ENCODE measurements at regions not wholly inside any gene's neighbourhood (a gene's known extent, or its start where the extent isn't known, plus 50 kb on each side); places are given as distances from the start of the nearest gene placed in this dataset.
"Not testable (repeated sequence)": the region's sequence is repeated elsewhere in the genome, so short reads cannot be mapped to it uniquely, and the experiment has no call there.

GRCh38 chr13:83151308-83151660 lies 731.0 kb downstream of the SLITRK1 start:
- no peaks in the 10 kb centered on the region for H3K4me1 ChIP-seq
- no peak for DNase-seq (ENCODE audit: low spot score)
- H3K27ac ChIP-seq: no peak overlapping the region
- no peaks in the 10 kb centered on the region for H3K27me3 ChIP-seq
- H3K9me3 ChIP-seq: no peaks in the 10 kb centered on the region
- no peaks in the 10 kb centered on the region for H3K36me3 ChIP-seq
- no peak overlapping the region for H3K4me3 ChIP-seq
- no peak for TF ChIP-seq CTCF (IDR thresholded peaks at IDR 0.05)

GRCh38 chr13:83150616-83151307 lies 731.5 kb downstream of the SLITRK1 start:
- TF ChIP-seq CTCF (IDR thresholded peaks at IDR 0.05): no peak
- no peaks in the 10 kb centered on the region for H3K36me3 ChIP-seq
- H3K27ac ChIP-seq: no peak overlapping the region
- DNase-seq (ENCODE audit: low spot score): no peak
- no peaks in the 10 kb centered on the region for H3K9me3 ChIP-seq
- H3K27me3 ChIP-seq: no peaks in the 10 kb centered on the region
- H3K4me3 ChIP-seq: no peak overlapping the region
- H3K4me1 ChIP-seq: no peaks in the 10 kb centered on the region

- no peak overlapping the region for H3K4me3 ChIP-seq
- H3K27ac ChIP-seq: no peak overlapping the region
- H3K27me3 ChIP-seq: no peaks in the 10 kb centered on the region
- no peaks in the 10 kb centered on the region for H3K36me3 ChIP-seq
- no peak for DNase-seq (ENCODE audit: low spot score)
- H3K9me3 ChIP-seq: peaks cover 0 to 7% of the 10 kb centered on the region in 2 donors
- no peaks in the 10 kb centered on the region for H3K4me1 ChIP-seq
- no peak for TF ChIP-seq CTCF (IDR thresholded peaks at IDR 0.05)
Observed at GRCh38 chr13:83136660-83137059, 745.6 kb downstream of the SLITRK1 start.

GRCh38 chr13:83125791-83126190 lies 756.5 kb downstream of the SLITRK1 start:
- Histone ChIP-seq H3K27me3 (no peaks in the 10 kb centered on the region), H3K27ac (no peak overlapping the region), H3K4me1 (no peaks in the 10 kb centered on the region), H3K36me3 (no peaks in the 10 kb centered on the region), H3K9me3 (no peaks in the 10 kb centered on the region), H3K4me3 (no peak overlapping the region)
- no peak for DNase-seq (ENCODE audit: low spot score)
- no peak for TF ChIP-seq CTCF (IDR thresholded peaks at IDR 0.05)

- Histone ChIP-seq H3K36me3 (no peaks in the 10 kb centered on the region), H3K27me3 (no peaks in the 10 kb centered on the region), H3K9me3 (no peaks in the 10 kb centered on the region), H3K4me1 (no peaks in the 10 kb centered on the region), H3K4me3 (no peak overlapping the region), H3K27ac (no peak overlapping the region)
- TF ChIP-seq CTCF (IDR thresholded peaks at IDR 0.05): no peak
- no peak for DNase-seq (ENCODE audit: low spot score)
Observed at GRCh38 chr13:83121896-83122295, 760.4 kb downstream of the SLITRK1 start.

- Histone ChIP-seq H3K9me3 (no peaks in the 10 kb centered on the region), H3K27me3 (no peaks in the 10 kb centered on the region), H3K27ac (no peak overlapping the region), H3K36me3 (no peaks in the 10 kb centered on the region), H3K4me3 (no peak overlapping the region), H3K4me1 (no peaks in the 10 kb centered on the region)
- TF ChIP-seq CTCF (IDR thresholded peaks at IDR 0.05): no peak
- no peak for DNase-seq (ENCODE audit: low spot score)
Observed at GRCh38 chr13:83117046-83117445, 765.2 kb downstream of the SLITRK1 start.

GRCh38 chr13:83101574-83102247 lies 780.6 kb downstream of the SLITRK1 start:
- H3K4me3 ChIP-seq; DNase-seq (ENCODE audit: low spot score); H3K27ac ChIP-seq; H3K36me3 ChIP-seq; H3K4me1 ChIP-seq; H3K27me3 ChIP-seq; H3K9me3 ChIP-seq: not testable (repeated sequence)
